ENCODE measurements at regions not wholly inside any gene's neighbourhood (a gene's known extent, or its start where the extent isn't known, plus 50 kb on each side); places are given as distances from the start of the nearest gene placed in this dataset.

DNA sequence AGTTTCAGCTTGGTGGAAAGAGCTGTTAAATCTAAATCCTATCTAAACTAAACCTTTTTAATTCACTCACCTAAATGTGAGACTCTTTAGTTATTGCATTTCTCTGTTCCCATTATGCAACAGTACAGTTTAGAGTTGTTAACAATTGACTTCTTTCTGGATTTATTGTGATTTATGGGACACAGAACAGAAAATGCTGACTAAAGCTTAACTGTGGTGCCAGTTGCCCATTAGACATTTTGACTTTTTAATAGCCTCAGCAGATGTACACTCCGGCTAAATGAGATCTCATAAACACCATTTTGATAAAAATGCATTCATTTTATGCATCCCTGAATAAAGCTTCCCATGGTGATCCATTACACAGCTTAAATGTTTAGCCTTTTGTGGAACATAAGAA, 356.6 kb downstream of the CASP12 start:
- Histone ChIP-seq H3K79me2 (ENCODE audit: low read length) (no peaks in the 10 kb centered on the region), H4K20me1 (ENCODE audit: insufficient read depth, low read length) (no peaks in the 10 kb centered on the region), H3K4me1 (ENCODE audit: low read length) (no peaks in the 10 kb centered on the region), H3K36me3 (replicated peaks; ENCODE audit: insufficient read depth, low read length) (no peaks in the 10 kb centered on the region), H3K9ac (ENCODE audit: low read length) (no peak overlapping the region), H3K4me2 (ENCODE audit: low read depth, low read length) (no peak overlapping the region), H3K27ac (ENCODE audit: low read length) (no peak overlapping the region), H3K4me3 (ENCODE audit: low read length) (no peak overlapping the region), H3K9me3 (replicated peaks; ENCODE audit: insufficient read depth, low read length) (no peaks in the 10 kb centered on the region), H3F3A (ENCODE audit: insufficient read depth, low read length) (no peaks in the 10 kb centered on the region), H3K9me2 (replicated peaks; ENCODE audit: insufficient read depth, low read length) (no peaks in the 10 kb centered on the region), H2AFZ (ENCODE audit: low read length) (no peak overlapping the region), H3K27me3 (replicated peaks; ENCODE audit: insufficient read depth, low read length) (no peaks in the 10 kb centered on the region)
- TF ChIP-seq EZH2 (optimal IDR thresholded peaks at IDR 0.05; ENCODE audit: low read depth, low read length) (no peak), EZH2phosphoT487 (IDR thresholded peaks at IDR 0.05; ENCODE audit: low read length) (no peak)
- TF ChIP-seq, protein P1, sequence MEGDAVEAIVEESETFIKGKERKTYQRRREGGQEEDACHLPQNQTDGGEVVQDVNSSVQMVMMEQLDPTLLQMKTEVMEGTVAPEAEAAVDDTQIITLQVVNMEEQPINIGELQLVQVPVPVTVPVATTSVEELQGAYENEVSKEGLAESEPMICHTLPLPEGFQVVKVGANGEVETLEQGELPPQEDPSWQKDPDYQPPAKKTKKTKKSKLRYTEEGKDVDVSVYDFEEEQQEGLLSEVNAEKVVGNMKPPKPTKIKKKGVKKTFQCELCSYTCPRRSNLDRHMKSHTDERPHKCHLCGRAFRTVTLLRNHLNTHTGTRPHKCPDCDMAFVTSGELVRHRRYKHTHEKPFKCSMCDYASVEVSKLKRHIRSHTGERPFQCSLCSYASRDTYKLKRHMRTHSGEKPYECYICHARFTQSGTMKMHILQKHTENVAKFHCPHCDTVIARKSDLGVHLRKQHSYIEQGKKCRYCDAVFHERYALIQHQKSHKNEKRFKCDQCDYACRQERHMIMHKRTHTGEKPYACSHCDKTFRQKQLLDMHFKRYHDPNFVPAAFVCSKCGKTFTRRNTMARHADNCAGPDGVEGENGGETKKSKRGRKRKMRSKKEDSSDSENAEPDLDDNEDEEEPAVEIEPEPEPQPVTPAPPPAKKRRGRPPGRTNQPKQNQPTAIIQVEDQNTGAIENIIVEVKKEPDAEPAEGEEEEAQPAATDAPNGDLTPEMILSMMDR (IDR thresholded peaks at IDR 0.05; ENCODE audit: low read length) = no peak
- no peak for DNase-seq

DNA sequence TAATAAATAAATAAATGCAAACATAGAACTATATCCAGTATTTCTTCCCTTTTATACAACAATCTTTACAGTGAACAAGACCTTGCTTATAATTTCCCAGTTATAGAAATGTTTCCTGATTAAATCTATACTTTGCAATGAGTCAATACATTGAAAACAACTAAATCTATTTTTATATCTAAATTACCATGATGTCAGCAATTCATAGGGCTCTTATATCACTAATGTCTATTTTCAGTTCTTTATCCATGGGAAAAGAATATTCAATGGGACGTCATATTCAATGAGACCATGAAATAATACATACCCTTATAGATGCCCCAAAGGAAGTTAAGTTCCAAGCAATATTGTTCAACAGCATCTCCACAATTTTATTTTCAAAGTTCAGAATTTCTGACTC, 359.9 kb downstream of the CASP12 start:
- Histone ChIP-seq H3K9me3 (replicated peaks; ENCODE audit: insufficient read depth, low read length) (no peaks in the 10 kb centered on the region), H2AFZ (ENCODE audit: low read length) (no peak overlapping the region), H4K20me1 (ENCODE audit: insufficient read depth, low read length) (no peaks in the 10 kb centered on the region), H3K27me3 (replicated peaks; ENCODE audit: insufficient read depth, low read length) (no peaks in the 10 kb centered on the region), H3K4me1 (ENCODE audit: low read length) (no peaks in the 10 kb centered on the region), H3K79me2 (ENCODE audit: low read length) (no peaks in the 10 kb centered on the region), H3K27ac (ENCODE audit: low read length) (no peak overlapping the region), H3K4me2 (ENCODE audit: low read depth, low read length) (no peak overlapping the region), H3K9me2 (replicated peaks; ENCODE audit: insufficient read depth, low read length) (no peaks in the 10 kb centered on the region), H3K36me3 (replicated peaks; ENCODE audit: insufficient read depth, low read length) (no peaks in the 10 kb centered on the region), H3K9ac (ENCODE audit: low read length) (no peak overlapping the region), H3F3A (ENCODE audit: insufficient read depth, low read length) (no peaks in the 10 kb centered on the region), H3K4me3 (ENCODE audit: low read length) (no peak overlapping the region)
- no peak for TF ChIP-seq EZH2 (optimal IDR thresholded peaks at IDR 0.05; ENCODE audit: low read depth, low read length)
- TF ChIP-seq EZH2phosphoT487 (IDR thresholded peaks at IDR 0.05; ENCODE audit: low read length) = no peak
- TF ChIP-seq, protein P1 (IDR thresholded peaks at IDR 0.05; ENCODE audit: low read length) = no peak
- DNase-seq = no peak

DNA sequence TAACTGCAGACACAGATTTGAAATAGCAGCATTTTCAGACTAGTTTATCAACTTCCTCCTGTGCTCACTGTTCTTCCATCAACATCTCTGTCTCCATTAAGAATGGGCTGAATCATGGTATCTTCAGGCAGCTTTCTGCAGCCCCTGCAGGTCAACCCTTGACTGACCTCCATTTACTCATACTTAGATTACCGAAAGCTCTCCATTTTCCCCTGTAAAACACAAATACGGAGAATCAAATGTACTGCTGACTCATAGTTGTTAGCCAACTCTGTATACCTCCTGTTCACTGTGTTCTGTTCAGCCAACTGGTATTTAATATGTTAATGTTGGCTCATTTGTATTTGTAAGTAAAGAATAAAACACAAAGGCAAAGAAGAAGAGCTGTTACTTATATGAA, 364.0 kb downstream of the CASP12 start:
- Histone ChIP-seq H3F3A (ENCODE audit: insufficient read depth, low read length) (no peaks in the 10 kb centered on the region), H3K4me1 (ENCODE audit: low read length) (no peaks in the 10 kb centered on the region), H4K20me1 (ENCODE audit: insufficient read depth, low read length) (no peaks in the 10 kb centered on the region), H3K9ac (ENCODE audit: low read length) (no peak overlapping the region), H3K79me2 (ENCODE audit: low read length) (no peaks in the 10 kb centered on the region), H3K4me3 (ENCODE audit: low read length) (no peak overlapping the region), H3K9me2 (replicated peaks; ENCODE audit: insufficient read depth, low read length) (no peaks in the 10 kb centered on the region), H3K27me3 (replicated peaks; ENCODE audit: insufficient read depth, low read length) (no peaks in the 10 kb centered on the region), H3K9me3 (replicated peaks; ENCODE audit: insufficient read depth, low read length) (no peaks in the 10 kb centered on the region), H3K27ac (ENCODE audit: low read length) (no peak overlapping the region), H2AFZ (ENCODE audit: low read length) (no peak overlapping the region), H3K36me3 (replicated peaks; ENCODE audit: insufficient read depth, low read length) (no peaks in the 10 kb centered on the region), H3K4me2 (ENCODE audit: low read depth, low read length) (no peak overlapping the region)
- TF ChIP-seq EZH2 (optimal IDR thresholded peaks at IDR 0.05; ENCODE audit: low read depth, low read length) (no peak), EZH2phosphoT487 (IDR thresholded peaks at IDR 0.05; ENCODE audit: low read length) (no peak)
- TF ChIP-seq, protein P1 (IDR thresholded peaks at IDR 0.05; ENCODE audit: low read length) = no peak
- no peak for DNase-seq
